PC-9 (cell line): ENCODE measurements at regions not wholly inside any gene's neighbourhood (a gene's known extent, or its start where the extent isn't known, plus 50 kb on each side); places are given as distances from the start of the nearest gene placed in this dataset.

Source experiments
- EZH2 ChIP-seq: fragments of 200-600 bp; sonication (generic); IDR thresholded peaks from 2 replicates; pipeline ENCODE4 v1.8.0; 2017; ENCODE audit warnings: antibody characterized with exemption, low read depth
- TF ChIP-seq, protein P1 (sequence below): fragments of 200-600 bp; sonication (generic); conservative IDR thresholded peaks from 2 replicates; pipeline ENCODE4 v1.6.1; 2017; ENCODE audit warnings: mixed run types, antibody characterized with exemption, mild to moderate bottlenecking, moderate library complexity

DNA sequence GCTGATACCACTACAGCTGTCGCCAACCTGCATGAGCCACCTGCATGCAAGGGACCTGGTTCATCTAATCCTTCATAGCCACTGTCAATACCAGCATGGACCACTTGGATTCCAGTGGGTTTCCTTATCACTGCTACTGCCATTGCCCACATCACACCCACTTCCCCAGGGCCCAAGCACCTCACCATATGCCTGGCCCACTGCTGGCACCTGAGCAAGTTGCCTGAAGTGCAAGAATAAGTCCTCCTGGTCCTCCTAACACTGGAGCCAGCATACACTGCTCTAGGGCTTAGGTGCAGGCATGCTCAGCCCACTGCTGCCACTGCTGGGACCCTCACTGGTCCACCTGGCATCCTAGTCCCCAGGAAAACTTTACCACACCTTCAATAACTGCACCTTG lies 1136.8 kb upstream of the ADGRL4 start:
- TF ChIP-seq, protein P1, sequence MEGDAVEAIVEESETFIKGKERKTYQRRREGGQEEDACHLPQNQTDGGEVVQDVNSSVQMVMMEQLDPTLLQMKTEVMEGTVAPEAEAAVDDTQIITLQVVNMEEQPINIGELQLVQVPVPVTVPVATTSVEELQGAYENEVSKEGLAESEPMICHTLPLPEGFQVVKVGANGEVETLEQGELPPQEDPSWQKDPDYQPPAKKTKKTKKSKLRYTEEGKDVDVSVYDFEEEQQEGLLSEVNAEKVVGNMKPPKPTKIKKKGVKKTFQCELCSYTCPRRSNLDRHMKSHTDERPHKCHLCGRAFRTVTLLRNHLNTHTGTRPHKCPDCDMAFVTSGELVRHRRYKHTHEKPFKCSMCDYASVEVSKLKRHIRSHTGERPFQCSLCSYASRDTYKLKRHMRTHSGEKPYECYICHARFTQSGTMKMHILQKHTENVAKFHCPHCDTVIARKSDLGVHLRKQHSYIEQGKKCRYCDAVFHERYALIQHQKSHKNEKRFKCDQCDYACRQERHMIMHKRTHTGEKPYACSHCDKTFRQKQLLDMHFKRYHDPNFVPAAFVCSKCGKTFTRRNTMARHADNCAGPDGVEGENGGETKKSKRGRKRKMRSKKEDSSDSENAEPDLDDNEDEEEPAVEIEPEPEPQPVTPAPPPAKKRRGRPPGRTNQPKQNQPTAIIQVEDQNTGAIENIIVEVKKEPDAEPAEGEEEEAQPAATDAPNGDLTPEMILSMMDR: no peak
- TF ChIP-seq EZH2: no peak
